ENCODE measurements at regions not wholly inside any gene's neighbourhood (a gene's known extent, or its start where the extent isn't known, plus 50 kb on each side); places are given as distances from the start of the nearest gene placed in this dataset.

GRCh38 chrX:39248330-39248729 is 447.1 kb downstream of the MID1IP1 start:
- POLR2A ChIA-PET: no interaction called here
- RAD21 ChIA-PET (ENCODE audit: low non-redundant PET in 1 of 2, low total read pairs in 2 of 2, uncharacterized antibody in 2 of 2, unreplicated experiment in 2 of 2): no interaction called here
- Histone ChIP-seq H4K20me1 (ENCODE audit: insufficient read depth) (no peaks in the 10 kb centered on the region), H3K9ac (ENCODE audit: low read length) (no peak overlapping the region), H3K4me1 (ENCODE audit: control insufficient read depth in 1 of 2, insufficient read depth in 2 of 2, low read length in 2 of 2) (no peaks in the 10 kb centered on the region), H3K9me2 (ENCODE audit: insufficient read depth) (no peaks in the 10 kb centered on the region), H3K9me3 (ENCODE audit: control insufficient read depth in 1 of 2, insufficient read depth in 1 of 2, low read depth in 1 of 2, low read length in 2 of 2) (no peaks in the 10 kb centered on the region), H3K4me2 (ENCODE audit: low read length) (no peak overlapping the region), H3K79me2 (ENCODE audit: insufficient read depth, low read length) (no peaks in the 10 kb centered on the region), H2AFZ (ENCODE audit: low read depth, low read length, poor library complexity, severe bottlenecking) (no peak overlapping the region), H3K4me3 (replicated peaks in 1 of 2; ENCODE audit: low read depth in 1 of 2, low read length in 2 of 2) (no peak overlapping the region), H3K27ac (ENCODE audit: low read depth, low read length) (no peak overlapping the region), H3K36me3 (ENCODE audit: control insufficient read depth in 1 of 2, insufficient read depth in 2 of 2, low read length in 2 of 2) (no peaks in the 10 kb centered on the region), H3K27me3 (ENCODE audit: insufficient read depth, low read length) (no peaks in the 10 kb centered on the region)
- intact Hi-C loops (cut with micrococcal nuclease): no loop called here
- DNase-seq (ENCODE audit: low read depth, low spot score): no peak
- CTCF ChIA-PET: no interaction called here
- no TSS peak for BruUV-seq (replicated peaks)
- no peak for TF ChIP-seq SP1 (IDR thresholded peaks at IDR 0.05; ENCODE audit: low read depth)
- TF ChIP-seq EGR1 (IDR thresholded peaks at IDR 0.05; ENCODE audit: low read depth): no peak
- TF ChIP-seq POLR2A (IDR thresholded peaks at IDR 0.05; ENCODE audit: borderline replicate concordance, extremely low read depth, insufficient read depth, insufficient read length): no peak
- no peak for TF ChIP-seq EZH2phosphoT487 (IDR thresholded peaks at IDR 0.05; ENCODE audit: borderline replicate concordance)
- no peak for TF ChIP-seq TCF7L2 (IDR thresholded peaks at IDR 0.05; ENCODE audit: borderline replicate concordance, extremely low read depth, insufficient read depth, insufficient read length)
- TF ChIP-seq ATF3 (IDR thresholded peaks at IDR 0.05): no peak
- no peak for TF ChIP-seq ZFX (IDR thresholded peaks at IDR 0.05)
- TF ChIP-seq RAD21 (IDR thresholded peaks at IDR 0.05; ENCODE audit: low read depth): no peak
- no peak for TF ChIP-seq FOSL1 (IDR thresholded peaks at IDR 0.05; ENCODE audit: low read depth)
- TF ChIP-seq, protein P1, sequence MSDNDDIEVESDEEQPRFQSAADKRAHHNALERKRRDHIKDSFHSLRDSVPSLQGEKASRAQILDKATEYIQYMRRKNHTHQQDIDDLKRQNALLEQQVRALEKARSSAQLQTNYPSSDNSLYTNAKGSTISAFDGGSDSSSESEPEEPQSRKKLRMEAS (IDR thresholded peaks at IDR 0.05): no peak
- TF ChIP-seq ELF1 (IDR thresholded peaks at IDR 0.05; ENCODE audit: borderline replicate concordance, low read depth): no peak
- TF ChIP-seq, protein P2, sequence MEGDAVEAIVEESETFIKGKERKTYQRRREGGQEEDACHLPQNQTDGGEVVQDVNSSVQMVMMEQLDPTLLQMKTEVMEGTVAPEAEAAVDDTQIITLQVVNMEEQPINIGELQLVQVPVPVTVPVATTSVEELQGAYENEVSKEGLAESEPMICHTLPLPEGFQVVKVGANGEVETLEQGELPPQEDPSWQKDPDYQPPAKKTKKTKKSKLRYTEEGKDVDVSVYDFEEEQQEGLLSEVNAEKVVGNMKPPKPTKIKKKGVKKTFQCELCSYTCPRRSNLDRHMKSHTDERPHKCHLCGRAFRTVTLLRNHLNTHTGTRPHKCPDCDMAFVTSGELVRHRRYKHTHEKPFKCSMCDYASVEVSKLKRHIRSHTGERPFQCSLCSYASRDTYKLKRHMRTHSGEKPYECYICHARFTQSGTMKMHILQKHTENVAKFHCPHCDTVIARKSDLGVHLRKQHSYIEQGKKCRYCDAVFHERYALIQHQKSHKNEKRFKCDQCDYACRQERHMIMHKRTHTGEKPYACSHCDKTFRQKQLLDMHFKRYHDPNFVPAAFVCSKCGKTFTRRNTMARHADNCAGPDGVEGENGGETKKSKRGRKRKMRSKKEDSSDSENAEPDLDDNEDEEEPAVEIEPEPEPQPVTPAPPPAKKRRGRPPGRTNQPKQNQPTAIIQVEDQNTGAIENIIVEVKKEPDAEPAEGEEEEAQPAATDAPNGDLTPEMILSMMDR (IDR thresholded peaks at IDR 0.05 in 2 of 3, conservative IDR thresholded peaks at IDR 0.05 in 1 of 3; ENCODE audit: borderline replicate concordance in 1 of 3, insufficient read depth in 1 of 3, low read depth in 2 of 3, low read length in 2 of 3): no peak
- no peak for TF ChIP-seq REST (IDR thresholded peaks at IDR 0.05; ENCODE audit: low read depth)
- ATAC-seq: no peak

All from HCT116 (cell line).